GM23338 (cell line): ENCODE measurements at regions not wholly inside any gene's neighbourhood (a gene's known extent, or its start where the extent isn't known, plus 50 kb on each side); places are given as distances from the start of the nearest gene placed in this dataset.

Source experiments
- ATAC-seq: fragments of 200-7000 bp; cut with Tn5 transposase; 3 replicates; pipeline ENCODE4 v1.9.1; 2020
- DNase-seq: peaks from one replicate; pipeline ENCODE4 v3.0.0-alpha.2; 2015; ENCODE audit warnings: low spot score
- H2AFZ ChIP-seq: fragments of 200-600 bp; sonication (generic); 2 replicates; pipeline ENCODE4 v1.8.0; 2016; ENCODE audit warnings: antibody characterized with exemption, mild to moderate bottlenecking, moderate library complexity
- H3F3A ChIP-seq: fragments of 200-600 bp; sonication (generic); replicated peaks from 2 replicates; pipeline ENCODE4 v1.8.0; 2017; ENCODE audit warnings: antibody characterized with exemption, mixed run types, low read depth
- H3K27ac ChIP-seq: fragments of 200-600 bp; sonication (generic); 2 replicates; pipeline ENCODE4 v1.6.1; 2016; ENCODE audit warnings: low read depth
- H3K27me3 ChIP-seq: fragments of 200-600 bp; sonication (generic); 2 replicates; pipeline ENCODE4 v1.8.0; 2016; ENCODE audit warnings: mild to moderate bottlenecking, mixed run types, moderate library complexity; ENCODE audit not compliant: insufficient read depth
- H3K36me3 ChIP-seq: fragments of 200-600 bp; sonication (generic); 2 replicates; pipeline ENCODE4 v1.8.0; 2016; ENCODE audit warnings: mild to moderate bottlenecking; ENCODE audit not compliant: insufficient read depth
- H3K4me1 ChIP-seq: fragments of 200-600 bp; sonication (generic); 2 replicates; pipeline ENCODE4 v1.8.0; 2016; ENCODE audit warnings: mild to moderate bottlenecking, moderate library complexity; ENCODE audit not compliant: insufficient read depth
- H3K4me2 ChIP-seq: fragments of 200-600 bp; sonication (generic); 2 replicates; pipeline ENCODE4 v1.7.1; 2017; ENCODE audit warnings: mixed run types
- H3K4me3 ChIP-seq: fragments of 200-600 bp; sonication (generic); 2 replicates; pipeline ENCODE4 v1.6.1; 2016; ENCODE audit warnings: mixed run types
- H3K79me2 ChIP-seq: fragments of 200-600 bp; sonication (generic); replicated peaks from 2 replicates; pipeline ENCODE4 v1.8.0; 2017; ENCODE audit warnings: mild to moderate bottlenecking; ENCODE audit not compliant: insufficient read depth
- H3K9me2 ChIP-seq: fragments of 200-600 bp; sonication (generic); 2 replicates; pipeline ENCODE4 v1.8.0; 2017; ENCODE audit not compliant: insufficient read depth
- H4K20me1 ChIP-seq: fragments of 200-600 bp; sonication (generic); replicated peaks from 2 replicates; pipeline ENCODE4 v1.8.0; 2017; ENCODE audit warnings: mild to moderate bottlenecking; ENCODE audit not compliant: insufficient read depth
- H3K27ac Mint-ChIP-seq: 2 replicates; pipeline ENCODE4 v1.8.0; 2020; ENCODE audit warnings: inconsistent platforms, mild to moderate bottlenecking, moderate library complexity, mixed read lengths
- H3K27me3 Mint-ChIP-seq: 3 replicates; pipeline ENCODE4 v1.8.0; 2022; ENCODE audit warnings: low read depth, mild to moderate bottlenecking, moderate library complexity, mixed read lengths, inconsistent platforms; ENCODE audit not compliant: insufficient read depth, poor library complexity
- H3K36me3 Mint-ChIP-seq: 3 replicates; pipeline ENCODE4 v1.8.0; 2021; ENCODE audit warnings: low read depth, mild to moderate bottlenecking, inconsistent platforms, moderate library complexity, mixed read lengths
- H3K4me1 Mint-ChIP-seq: 3 replicates; pipeline ENCODE4 v1.8.0; 2020; ENCODE audit warnings: mild to moderate bottlenecking, inconsistent platforms, mixed read lengths
- H3K4me3 Mint-ChIP-seq: 3 replicates; pipeline ENCODE4 v1.8.0; 2021; ENCODE audit warnings: moderate library complexity, mild to moderate bottlenecking, inconsistent platforms, mixed read lengths
- H3K9me3 Mint-ChIP-seq: 3 replicates; pipeline ENCODE4 v1.8.0; 2020; ENCODE audit warnings: moderate library complexity, mild to moderate bottlenecking, inconsistent platforms, mixed read lengths
- CREB1 ChIP-seq: fragments of 250-450 bp; sonication (Bioruptor Pico); IDR thresholded peaks from 2 replicates; pipeline ENCODE4 v1.5.0; 2020; ENCODE audit warnings: low read depth, mild to moderate bottlenecking, moderate library complexity
- CTCF ChIP-seq, 2 experiments: fragments of 200-600 bp in 1 of 2; sonication (generic) in 1 of 2; conservative IDR thresholded peaks; 2 replicates each; pipeline versions ENCODE4 v1.5.1 to v1.6.1; 2016 to 2017; ENCODE audit warnings: antibody characterized with exemption in 2 of 2, low read depth in 2 of 2, mild to moderate bottlenecking in 2 of 2, moderate library complexity in 1 of 2
- ETS1 ChIP-seq: IDR thresholded peaks from 2 replicates; pipeline ENCODE4 v1.6.1; 2016; ENCODE audit warnings: antibody characterized with exemption
- EZH2 ChIP-seq: fragments of 200-600 bp; sonication (generic); IDR thresholded peaks from one replicate; pipeline ENCODE4 v1.8.0; 2017; ENCODE audit warnings: antibody characterized with exemption, mild to moderate bottlenecking, low read depth; ENCODE audit not compliant: unreplicated experiment
- EZH2phosphoT487 ChIP-seq: fragments of 200-600 bp; sonication (generic); IDR thresholded peaks from one replicate; pipeline ENCODE4 v1.8.1; 2018; ENCODE audit warnings: antibody characterized with exemption; ENCODE audit not compliant: unreplicated experiment
- JUNB ChIP-seq: IDR thresholded peaks from one replicate; pipeline ENCODE4 v1.6.1; 2016; ENCODE audit warnings: antibody characterized with exemption; ENCODE audit not compliant: unreplicated experiment
- NANOG ChIP-seq: IDR thresholded peaks from 2 replicates; pipeline ENCODE4 v1.6.1; 2016; ENCODE audit warnings: antibody characterized with exemption, borderline replicate concordance
- POLR2AphosphoS5 ChIP-seq: IDR thresholded peaks from 2 replicates; pipeline ENCODE4 v1.6.1; 2016; ENCODE audit warnings: antibody characterized with exemption, low read depth
- REST ChIP-seq: IDR thresholded peaks from one replicate; pipeline ENCODE4 v1.6.1; 2018; ENCODE audit warnings: antibody characterized with exemption; ENCODE audit not compliant: unreplicated experiment
- STAT1 ChIP-seq: IDR thresholded peaks from one replicate; pipeline ENCODE4 v1.6.1; 2016; ENCODE audit warnings: antibody characterized with exemption; ENCODE audit not compliant: unreplicated experiment
- ZNF331 ChIP-seq: fragments of 250-450 bp; sonication (Bioruptor Pico); IDR thresholded peaks from 2 replicates; pipeline ENCODE4 v1.5.0; 2020; ENCODE audit warnings: low read depth, mild to moderate bottlenecking, moderate library complexity
- ZNF462 ChIP-seq: fragments of 250-450 bp; sonication (Bioruptor Pico); IDR thresholded peaks from 2 replicates; pipeline ENCODE4 v1.5.0; 2020; ENCODE audit warnings: mild to moderate bottlenecking, moderate library complexity

- H3K27ac ChIP-seq = no peak overlapping the region
- no peaks in the 10 kb centered on the region for H3K36me3 Mint-ChIP-seq
- no peak overlapping the region for H3K4me3 Mint-ChIP-seq
- no peak overlapping the region for H3K4me3 ChIP-seq
- H3K27ac Mint-ChIP-seq = no peak overlapping the region
- no peaks in the 10 kb centered on the region for H3K27me3 ChIP-seq
- no peaks in the 10 kb centered on the region for H3K4me1 Mint-ChIP-seq
- no peaks in the 10 kb centered on the region for H3F3A ChIP-seq
- H3K36me3 ChIP-seq = no peaks in the 10 kb centered on the region
- no peak overlapping the region for H2AFZ ChIP-seq
- no peaks in the 10 kb centered on the region for H3K9me2 ChIP-seq
- H3K27me3 Mint-ChIP-seq = no peaks in the 10 kb centered on the region
- no peaks in the 10 kb centered on the region for H3K4me1 ChIP-seq
- no peak overlapping the region for H3K4me2 ChIP-seq
- no peaks in the 10 kb centered on the region for H4K20me1 ChIP-seq
- no peaks in the 10 kb centered on the region for H3K79me2 ChIP-seq
- TF ChIP-seq NANOG (no peak), ZNF462 (no peak), EZH2phosphoT487 (no peak), ZNF331 (CRISPR knock-in tag) (no peak), CTCF (conservative IDR thresholded peaks at IDR 0.05; ENCODE audit: low read depth in 2 of 2) (no peak), REST (no peak), STAT1 (no peak), EZH2 (no peak), JUNB (no peak), POLR2AphosphoS5 (no peak), ETS1 (no peak), CREB1 (CRISPR knock-in tag) (no peak)
- no peaks in the 10 kb centered on the region for H3K9me3 Mint-ChIP-seq
- DNase-seq (no peak), ATAC-seq (no peak)
Measured at GRCh38 chrX:15163131-15163530, 106.8 kb downstream of the ASB9 start.
